A673 (cell line): ENCODE measurements at regions not wholly inside any gene's neighbourhood (a gene's known extent, or its start where the extent isn't known, plus 50 kb on each side); places are given as distances from the start of the nearest gene placed in this dataset.

Source experiments
- BruUV-seq: library from RNA; stranded (reverse); fragments of 400-500 nt; replicated peaks from 2 replicates; lab custom pipeline; 2021; lab: Mats Ljungman, UMichigan
- CTCF ChIA-PET: fragments of 300-600 bp; sonication (Branson Sonifier 250); formaldehyde crosslinking; loops from one replicate; lab custom pipeline; 2022; ENCODE audit warnings: antibody characterized with exemption; lab: Charles Lee
- POLR2A ChIA-PET: fragments of 300-600 bp; sonication (Branson Sonifier 250); formaldehyde crosslinking; loops from one replicate; lab custom pipeline; 2022; ENCODE audit warnings: antibody characterized with exemption; ENCODE audit not compliant: low non-redundant PET; lab: Charles Lee
- DNase-seq: peaks from one replicate; pipeline ENCODE4 v3.0.0-alpha.2; 2015; ENCODE audit warnings: low spot score
- H3K27ac ChIP-seq: fragments of 200-600 bp; sonication (generic); 2 replicates; pipeline ENCODE4 v1.5.1; 2016; ENCODE audit warnings: mixed run types, low read depth, mild to moderate bottlenecking, mixed read lengths, antibody characterized with exemption, low read length; ENCODE audit not compliant: poor library complexity, severe bottlenecking
- H3K27me3 ChIP-seq: fragments of 200-600 bp; sonication (generic); replicated peaks from 2 replicates; pipeline ENCODE4 v1.6.1; 2017; ENCODE audit warnings: mixed run types, low read depth, mild to moderate bottlenecking, mixed read lengths, antibody characterized with exemption, low read length; ENCODE audit not compliant: insufficient read depth, poor library complexity
- H3K36me3 ChIP-seq: fragments of 200-600 bp; sonication (generic); 2 replicates; pipeline ENCODE4 v1.6.1; 2016; ENCODE audit warnings: mixed run types, mild to moderate bottlenecking, mixed read lengths, antibody characterized with exemption, low read length; ENCODE audit not compliant: insufficient read depth, poor library complexity, severe bottlenecking
- H3K4me1 ChIP-seq: fragments of 200-600 bp; sonication (generic); 2 replicates; pipeline ENCODE4 v1.6.1; 2017; ENCODE audit warnings: mixed run types, mild to moderate bottlenecking, mixed read lengths, antibody characterized with exemption, low read length; ENCODE audit not compliant: insufficient read depth, poor library complexity, severe bottlenecking
- H3K4me3 ChIP-seq: fragments of 200-600 bp; sonication (generic); 2 replicates; pipeline ENCODE4 v1.5.1; 2016; ENCODE audit warnings: low read depth, mixed run types, mild to moderate bottlenecking, mixed read lengths, low read length; ENCODE audit not compliant: poor library complexity, severe bottlenecking
- H3K9me3 ChIP-seq: fragments of 200-600 bp; sonication (generic); 2 replicates; pipeline ENCODE4 v1.6.1; 2016; ENCODE audit warnings: mixed run types, low read depth, mild to moderate bottlenecking, mixed read lengths, antibody characterized with exemption, low read length; ENCODE audit not compliant: poor library complexity, severe bottlenecking
- EZH2 ChIP-seq: fragments of 200-600 bp; sonication (generic); IDR thresholded peaks from 2 replicates; pipeline ENCODE4 v1.6.1; 2017; ENCODE audit warnings: borderline replicate concordance, low read depth, mild to moderate bottlenecking, mixed read lengths, antibody characterized with exemption, low read length; ENCODE audit not compliant: poor library complexity, severe bottlenecking
- intact Hi-C: fragments of 100-400 bp; cut with micrococcal nuclease; formaldehyde crosslinking; loops from one replicate; pipeline ENCODE4 v1.10.0; 2022; ENCODE audit not compliant: unreplicated experiment
- TF ChIP-seq, protein P1 (sequence below): fragments of 300-800, 200-600 bp; sonication (generic); conservative IDR thresholded peaks from 2 replicates; pipeline ENCODE4 v1.5.1; 2017; ENCODE audit warnings: low read depth, mild to moderate bottlenecking, antibody characterized with exemption, low read length, moderate library complexity, mixed read lengths

DNA sequence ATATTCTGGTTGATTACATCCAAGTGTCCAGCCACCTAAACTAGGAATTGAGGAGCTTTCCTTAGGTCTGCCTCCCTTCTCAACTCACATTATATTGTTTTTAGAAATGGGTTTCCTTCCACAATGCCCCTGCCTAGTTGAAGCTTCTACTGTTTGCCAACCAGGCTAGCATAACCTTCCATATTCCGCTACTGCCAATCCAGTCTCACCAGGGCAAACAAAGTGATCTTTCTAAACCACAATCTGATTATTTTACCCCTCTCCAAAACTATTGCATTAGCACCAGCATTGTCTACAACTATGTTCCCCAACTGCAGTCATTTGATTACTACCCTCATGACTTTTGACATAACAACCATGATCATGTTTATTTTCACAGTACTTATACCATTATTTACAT, 115.8 kb upstream of the RASEF start:
- intact Hi-C loops: no loop called here
- no peak overlapping the region for H3K4me3 ChIP-seq
- BruUV-seq: no TSS peak
- no peak overlapping the region for H3K27ac ChIP-seq
- TF ChIP-seq, protein P1, sequence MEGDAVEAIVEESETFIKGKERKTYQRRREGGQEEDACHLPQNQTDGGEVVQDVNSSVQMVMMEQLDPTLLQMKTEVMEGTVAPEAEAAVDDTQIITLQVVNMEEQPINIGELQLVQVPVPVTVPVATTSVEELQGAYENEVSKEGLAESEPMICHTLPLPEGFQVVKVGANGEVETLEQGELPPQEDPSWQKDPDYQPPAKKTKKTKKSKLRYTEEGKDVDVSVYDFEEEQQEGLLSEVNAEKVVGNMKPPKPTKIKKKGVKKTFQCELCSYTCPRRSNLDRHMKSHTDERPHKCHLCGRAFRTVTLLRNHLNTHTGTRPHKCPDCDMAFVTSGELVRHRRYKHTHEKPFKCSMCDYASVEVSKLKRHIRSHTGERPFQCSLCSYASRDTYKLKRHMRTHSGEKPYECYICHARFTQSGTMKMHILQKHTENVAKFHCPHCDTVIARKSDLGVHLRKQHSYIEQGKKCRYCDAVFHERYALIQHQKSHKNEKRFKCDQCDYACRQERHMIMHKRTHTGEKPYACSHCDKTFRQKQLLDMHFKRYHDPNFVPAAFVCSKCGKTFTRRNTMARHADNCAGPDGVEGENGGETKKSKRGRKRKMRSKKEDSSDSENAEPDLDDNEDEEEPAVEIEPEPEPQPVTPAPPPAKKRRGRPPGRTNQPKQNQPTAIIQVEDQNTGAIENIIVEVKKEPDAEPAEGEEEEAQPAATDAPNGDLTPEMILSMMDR: no peak
- TF ChIP-seq EZH2: no peak
- no peak for DNase-seq
- no peaks in the 10 kb centered on the region for H3K4me1 ChIP-seq
- ChIA-PET CTCF (no interaction called here), POLR2A (no interaction called here)
- peaks cover 12% of the 10 kb centered on the region for H3K9me3 ChIP-seq
- peaks cover 20% of the 10 kb centered on the region for H3K27me3 ChIP-seq
- H3K36me3 ChIP-seq: no peaks in the 10 kb centered on the region

DNA sequence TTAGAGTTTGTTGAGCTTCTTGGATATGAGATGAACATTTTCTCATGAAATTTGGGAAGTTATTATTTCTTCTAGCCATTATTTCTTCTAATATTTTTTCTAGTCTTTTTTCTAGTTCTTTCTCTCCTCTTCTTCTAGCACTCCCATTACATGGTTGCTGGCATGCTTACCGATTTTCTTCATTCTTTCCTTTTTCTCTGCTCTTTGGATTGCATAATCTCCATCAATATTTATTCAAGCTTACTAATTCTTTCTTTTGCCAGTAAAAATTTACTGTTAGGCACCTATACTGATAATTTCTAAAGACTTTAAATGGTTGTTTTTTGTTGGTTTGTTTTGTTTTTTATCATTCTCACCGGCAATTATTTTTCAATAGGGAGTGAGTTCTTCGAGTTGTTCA, 114.8 kb upstream of the RASEF start:
- ChIA-PET CTCF (no interaction called here), POLR2A (no interaction called here)
- H3K27me3 ChIP-seq: peaks cover 11% of the 10 kb centered on the region
- H3K4me1 ChIP-seq: no peaks in the 10 kb centered on the region
- no peaks in the 10 kb centered on the region for H3K36me3 ChIP-seq
- DNase-seq: no peak
- no TSS peak for BruUV-seq
- no peak overlapping the region for H3K4me3 ChIP-seq
- no peak overlapping the region for H3K27ac ChIP-seq
- no peak for TF ChIP-seq EZH2
- peaks cover 12% of the 10 kb centered on the region for H3K9me3 ChIP-seq
- intact Hi-C loops: no loop called here

DNA sequence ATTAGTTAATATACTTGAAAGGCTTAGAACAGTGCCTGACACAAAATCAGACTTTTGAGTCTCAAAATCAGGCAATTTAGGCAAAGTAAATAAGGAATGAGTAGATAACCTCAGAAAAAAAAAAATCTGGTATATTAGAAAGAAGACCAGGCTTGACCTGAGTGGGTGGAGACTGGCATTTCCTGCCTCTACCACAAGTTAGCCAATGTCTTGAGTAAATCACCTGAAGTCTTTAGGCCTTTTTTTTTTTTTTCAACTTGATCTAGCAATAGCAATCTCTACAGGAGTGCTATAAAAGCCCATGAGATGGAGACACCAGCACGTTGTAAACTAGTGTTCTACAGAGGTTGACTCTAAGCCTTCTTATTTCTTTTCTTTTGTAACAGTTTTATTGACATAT, 104.2 kb upstream of the RASEF start:
- no peak for DNase-seq

DNA sequence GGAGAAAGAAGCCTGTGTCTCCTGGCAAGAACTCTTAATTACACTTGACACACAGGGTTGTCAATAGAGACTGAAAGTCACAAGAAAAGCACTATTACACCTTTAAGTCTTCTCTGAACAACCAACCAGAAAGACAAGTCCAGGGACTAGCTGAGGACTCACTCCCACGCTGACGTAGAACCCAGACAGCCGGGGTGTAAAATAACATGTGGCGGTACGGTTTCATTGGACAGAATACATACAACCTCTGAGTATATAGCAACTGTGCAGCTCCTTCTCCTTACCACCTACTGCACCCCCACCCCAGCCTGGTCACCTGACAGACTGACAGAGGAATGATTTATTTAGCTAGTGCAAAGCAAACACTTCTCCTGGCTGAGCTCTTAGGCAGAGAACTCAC, 103.4 kb upstream of the RASEF start:
- ChIA-PET POLR2A (interaction anchor here (0.6 kb wide), 1 partner anchor 912 kb away, joined by 14 read pairs; no protein-coding TSS in a partner anchor), CTCF (no interaction called here)
- H3K4me1 ChIP-seq: no peaks in the 10 kb centered on the region
- H3K27ac ChIP-seq: no peak overlapping the region
- TF ChIP-seq EZH2: no peak
- TF ChIP-seq, protein P1: no peak
- no peaks in the 10 kb centered on the region for H3K27me3 ChIP-seq
- no peaks in the 10 kb centered on the region for H3K36me3 ChIP-seq
- no peak overlapping the region for H3K4me3 ChIP-seq
- intact Hi-C loops: no loop called here
- BruUV-seq: no TSS peak
- no peaks in the 10 kb centered on the region for H3K9me3 ChIP-seq
- DNase-seq: no peak

More for the DNA sequence above, 104.2 kb upstream of the RASEF start:
- intact Hi-C loops: no loop called here
- Histone ChIP-seq H3K27ac (no peak overlapping the region), H3K4me3 (no peak overlapping the region), H3K9me3 (no peaks in the 10 kb centered on the region), H3K4me1 (no peaks in the 10 kb centered on the region), H3K27me3 (no peaks in the 10 kb centered on the region), H3K36me3 (no peaks in the 10 kb centered on the region)
- POLR2A ChIA-PET: no interaction called here
- no TSS peak for BruUV-seq
- CTCF ChIA-PET: no interaction called here
- no peak for TF ChIP-seq EZH2
- TF ChIP-seq, protein P1: no peak
